Activated CD4-positive, alpha-beta T cell treated with anti-CD3 and anti-CD28 coated beads, Interleukin-2, amount 10 ng/mL, durations not matched to agents 24 days and 14 days (primary cell): ENCODE measurements at regions not wholly inside any gene's neighbourhood (a gene's known extent, or its start where the extent isn't known, plus 50 kb on each side); places are given as distances from the start of the nearest gene placed in this dataset.

ENCODE experiments used
- DNase-seq: peaks from one replicate; pipeline ENCODE4 v3.0.0; 2022
- H3K27ac Mint-ChIP-seq: one replicate; pipeline ENCODE4 v1.8.0; 2022; ENCODE audit warnings: mild to moderate bottlenecking, mixed read lengths
- H3K27me3 Mint-ChIP-seq: one replicate; pipeline ENCODE4 v1.8.0; 2022; ENCODE audit warnings: mixed read lengths
- H3K36me3 Mint-ChIP-seq: one replicate; pipeline ENCODE4 v1.8.0; 2022; ENCODE audit warnings: low read depth, mild to moderate bottlenecking, mixed read lengths
- H3K4me1 Mint-ChIP-seq: one replicate; pipeline ENCODE4 v1.8.0; 2021; ENCODE audit warnings: mixed read lengths
- H3K4me3 Mint-ChIP-seq: one replicate; pipeline ENCODE4 v1.8.0; 2022; ENCODE audit warnings: mild to moderate bottlenecking, moderate library complexity, mixed read lengths
- H3K9me3 Mint-ChIP-seq: one replicate; pipeline ENCODE4 v1.8.0; 2021; ENCODE audit warnings: mixed read lengths
- intact Hi-C: fragments of 100-400 bp; cut with micrococcal nuclease; formaldehyde crosslinking; loops from one replicate; pipeline ENCODE4 v1.15.1; 2023

DNA sequence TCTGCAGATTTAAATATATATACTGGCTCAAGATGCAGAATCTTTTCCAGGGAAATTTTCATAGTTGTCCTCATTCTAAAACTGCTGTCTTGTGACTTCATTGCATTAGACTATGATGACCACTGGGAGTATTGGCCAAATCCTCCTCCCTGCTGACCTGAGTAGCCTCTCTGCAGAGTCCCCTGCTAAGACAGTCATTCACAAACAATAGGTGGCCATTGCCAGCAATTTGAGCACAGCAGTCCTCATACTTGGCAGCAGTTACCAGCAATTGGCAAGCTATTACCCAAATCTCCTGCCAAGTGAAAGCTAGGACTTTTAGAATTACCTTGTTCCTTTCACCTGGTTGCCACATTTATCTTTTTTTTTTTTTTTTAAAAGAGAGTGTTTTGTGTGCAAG lies 325.8 kb downstream of the FAT3 start:
- Mint-ChIP-seq H3K4me1 (no peaks in the 10 kb centered on the region), H3K4me3 (no peak overlapping the region), H3K27me3 (no peaks in the 10 kb centered on the region), H3K36me3 (no peaks in the 10 kb centered on the region), H3K9me3 (no peaks in the 10 kb centered on the region), H3K27ac (no peak overlapping the region)
- intact Hi-C loops: no loop called here
- no peak for DNase-seq

DNA sequence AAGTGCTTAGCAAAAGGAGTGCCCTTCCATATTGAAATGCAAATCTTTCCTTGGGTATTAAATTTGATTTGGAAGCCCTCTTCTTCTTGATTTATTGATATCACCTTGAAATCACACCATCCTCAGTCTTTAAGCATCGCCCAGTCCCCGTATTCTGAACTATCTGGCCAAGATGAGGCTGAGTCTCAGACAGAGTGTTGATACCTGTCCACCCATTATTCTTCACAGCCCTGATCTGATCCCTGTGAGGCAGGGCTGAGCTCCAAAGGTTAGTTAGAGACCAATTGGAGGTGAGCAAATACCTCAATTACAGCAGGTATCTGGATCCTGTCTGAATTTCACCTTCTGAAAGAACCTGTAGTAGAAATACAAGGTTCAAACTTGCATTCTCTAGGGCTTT lies 326.3 kb downstream of the FAT3 start:
- no peaks in the 10 kb centered on the region for H3K4me1 Mint-ChIP-seq
- intact Hi-C loops: no loop called here
- H3K4me3 Mint-ChIP-seq: no peak overlapping the region
- H3K9me3 Mint-ChIP-seq: no peaks in the 10 kb centered on the region
- H3K27me3 Mint-ChIP-seq: no peaks in the 10 kb centered on the region
- H3K36me3 Mint-ChIP-seq: no peaks in the 10 kb centered on the region
- no peak overlapping the region for H3K27ac Mint-ChIP-seq
- DNase-seq: no peak

DNA sequence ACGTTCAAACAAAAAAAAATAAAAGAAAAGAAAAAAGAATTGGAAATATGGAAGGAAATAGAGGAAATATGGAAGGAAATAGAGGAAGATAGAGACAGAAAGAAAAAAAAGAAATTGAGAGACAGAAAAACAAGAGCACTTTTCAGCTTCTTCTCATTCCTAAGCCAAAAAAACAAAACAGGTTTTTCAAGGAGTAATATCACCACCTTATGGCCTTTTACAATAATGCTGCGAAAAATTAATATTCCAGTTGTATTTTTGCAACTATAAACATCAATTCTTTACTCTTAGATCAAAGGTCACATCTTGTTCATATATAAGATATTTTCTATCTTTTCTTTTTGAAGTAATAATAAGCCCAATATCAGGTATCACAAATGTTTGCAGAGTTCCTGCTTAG lies 328.3 kb downstream of the FAT3 start:
- intact Hi-C loops: no loop called here
- H3K36me3 Mint-ChIP-seq: no peaks in the 10 kb centered on the region

DNA sequence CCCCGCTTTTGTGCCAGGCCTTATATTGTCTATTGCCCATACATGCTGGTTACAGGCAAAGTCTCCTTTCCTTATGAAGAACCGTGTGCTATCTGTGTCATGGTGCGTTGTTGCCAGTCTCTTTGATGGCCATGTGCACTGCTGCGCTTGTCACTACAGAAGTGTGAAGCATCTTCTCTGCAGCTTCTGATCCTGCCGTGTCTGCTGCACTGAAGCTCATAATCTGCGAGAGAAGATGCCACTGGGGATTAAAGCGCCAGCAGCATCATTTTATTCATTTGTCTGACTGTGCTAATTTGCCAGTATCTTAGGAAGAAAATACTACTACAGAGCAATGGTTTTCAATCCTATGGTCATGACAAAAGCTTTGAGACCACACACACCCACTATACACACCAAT lies 330.1 kb downstream of the FAT3 start:
- DNase-seq: no peak
- Mint-ChIP-seq H3K27me3 (no peaks in the 10 kb centered on the region), H3K4me1 (no peaks in the 10 kb centered on the region), H3K9me3 (no peaks in the 10 kb centered on the region), H3K27ac (no peak overlapping the region), H3K36me3 (no peaks in the 10 kb centered on the region), H3K4me3 (no peak overlapping the region)
- intact Hi-C loops: no loop called here

More for the DNA sequence above, 328.3 kb downstream of the FAT3 start:
- H3K27me3 Mint-ChIP-seq: no peaks in the 10 kb centered on the region
- no peaks in the 10 kb centered on the region for H3K4me1 Mint-ChIP-seq
- H3K4me3 Mint-ChIP-seq: no peak overlapping the region
- no peaks in the 10 kb centered on the region for H3K9me3 Mint-ChIP-seq
- no peak overlapping the region for H3K27ac Mint-ChIP-seq
- no peak for DNase-seq

DNA sequence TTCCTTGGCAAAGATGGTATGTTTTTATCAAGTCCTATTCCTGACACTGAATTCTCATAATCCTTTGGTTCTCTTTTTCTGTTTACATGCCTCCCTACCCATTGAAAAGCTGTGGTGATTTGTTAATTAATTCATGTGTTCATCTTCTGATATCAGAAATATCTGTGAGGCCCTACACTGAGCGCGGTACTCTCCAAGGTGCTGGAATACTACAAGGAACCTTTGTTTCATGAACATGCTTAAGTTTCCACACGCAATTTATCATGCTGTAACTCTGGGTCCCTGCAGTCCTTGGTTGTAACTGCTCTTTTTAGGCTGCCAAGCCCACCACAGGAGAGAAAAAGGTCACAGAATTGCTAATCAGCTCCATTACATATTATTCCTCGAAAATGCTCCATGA lies 331.8 kb downstream of the FAT3 start:
- no peaks in the 10 kb centered on the region for H3K9me3 Mint-ChIP-seq
- DNase-seq: no peak
- no peaks in the 10 kb centered on the region for H3K4me1 Mint-ChIP-seq
- no peaks in the 10 kb centered on the region for H3K27me3 Mint-ChIP-seq
- H3K27ac Mint-ChIP-seq: no peak overlapping the region
- no peak overlapping the region for H3K4me3 Mint-ChIP-seq
- H3K36me3 Mint-ChIP-seq: no peaks in the 10 kb centered on the region
- intact Hi-C loops: no loop called here

DNA sequence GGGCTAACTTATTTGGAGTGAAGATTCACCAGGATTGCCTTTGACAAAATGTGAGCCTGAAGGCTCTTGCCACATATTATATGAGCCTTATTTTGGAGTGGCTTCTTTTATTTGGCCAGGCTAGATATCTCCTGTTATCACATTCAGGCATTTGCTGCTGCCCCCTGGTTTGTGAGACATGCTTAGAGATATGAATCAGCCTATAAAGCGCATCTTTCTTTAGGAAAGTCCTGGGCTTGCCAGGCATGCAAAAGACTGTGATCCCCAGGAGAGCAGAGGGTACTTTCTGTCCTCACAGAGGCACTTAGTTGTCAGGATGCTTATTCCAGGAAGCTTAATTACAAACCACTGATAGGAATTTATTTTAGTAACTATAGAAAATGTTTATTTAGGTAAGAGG lies 333.3 kb downstream of the FAT3 start:
- H3K36me3 Mint-ChIP-seq: no peaks in the 10 kb centered on the region
- no peak overlapping the region for H3K4me3 Mint-ChIP-seq
- H3K27me3 Mint-ChIP-seq: no peaks in the 10 kb centered on the region
- intact Hi-C loops: no loop called here
- no peaks in the 10 kb centered on the region for H3K9me3 Mint-ChIP-seq
- no peak for DNase-seq
- H3K27ac Mint-ChIP-seq: no peak overlapping the region
- no peaks in the 10 kb centered on the region for H3K4me1 Mint-ChIP-seq

DNA sequence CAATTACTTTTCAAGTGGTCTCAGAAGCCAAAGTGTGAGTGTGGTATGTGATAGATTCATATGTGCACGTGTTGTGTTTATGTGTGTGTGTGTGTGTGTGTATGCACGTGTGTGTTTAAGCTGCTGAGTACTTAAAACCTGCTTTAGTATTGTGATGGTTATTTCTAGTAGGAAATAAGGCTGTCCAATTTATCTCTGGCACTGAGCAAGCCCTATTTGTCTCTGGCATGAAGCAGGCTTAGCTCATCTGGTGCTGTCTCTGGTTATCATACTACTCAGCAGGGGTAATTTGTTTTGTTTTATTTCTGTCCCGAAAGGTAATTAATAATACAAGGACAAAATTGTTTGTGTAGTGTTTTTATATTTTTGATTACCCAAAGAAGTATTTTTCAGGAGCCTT lies 333.7 kb downstream of the FAT3 start:
- intact Hi-C loops: no loop called here
- no peaks in the 10 kb centered on the region for H3K27me3 Mint-ChIP-seq
- no peak overlapping the region for H3K27ac Mint-ChIP-seq
- no peaks in the 10 kb centered on the region for H3K4me1 Mint-ChIP-seq
- DNase-seq: no peak
- H3K9me3 Mint-ChIP-seq: no peaks in the 10 kb centered on the region
- no peaks in the 10 kb centered on the region for H3K36me3 Mint-ChIP-seq
- H3K4me3 Mint-ChIP-seq: no peak overlapping the region

DNA sequence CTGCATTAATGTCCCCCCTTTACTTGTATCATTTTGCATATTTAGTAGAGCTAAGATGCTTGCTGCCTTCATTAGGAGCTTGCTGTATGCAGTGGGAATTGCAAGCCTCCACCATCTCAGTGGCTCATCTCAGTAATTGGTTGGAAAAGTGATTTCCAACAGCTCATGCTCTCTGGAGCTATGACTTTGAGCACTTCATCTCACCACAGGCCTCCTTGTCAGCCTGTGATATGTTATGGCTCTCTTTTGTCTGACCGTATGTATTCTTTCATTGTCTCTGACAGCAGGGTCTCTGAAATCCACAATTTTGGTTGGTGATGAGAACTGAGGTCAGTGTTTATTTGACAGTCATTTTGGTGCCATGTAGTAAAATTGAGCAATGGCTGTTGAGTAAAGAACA lies 345.1 kb downstream of the FAT3 start:
- Mint-ChIP-seq H3K4me3 (no peak overlapping the region), H3K27ac (no peak overlapping the region), H3K27me3 (no peaks in the 10 kb centered on the region), H3K36me3 (no peaks in the 10 kb centered on the region), H3K9me3 (no peaks in the 10 kb centered on the region), H3K4me1 (no peaks in the 10 kb centered on the region)
- intact Hi-C loops: no loop called here
- no peak for DNase-seq

DNA sequence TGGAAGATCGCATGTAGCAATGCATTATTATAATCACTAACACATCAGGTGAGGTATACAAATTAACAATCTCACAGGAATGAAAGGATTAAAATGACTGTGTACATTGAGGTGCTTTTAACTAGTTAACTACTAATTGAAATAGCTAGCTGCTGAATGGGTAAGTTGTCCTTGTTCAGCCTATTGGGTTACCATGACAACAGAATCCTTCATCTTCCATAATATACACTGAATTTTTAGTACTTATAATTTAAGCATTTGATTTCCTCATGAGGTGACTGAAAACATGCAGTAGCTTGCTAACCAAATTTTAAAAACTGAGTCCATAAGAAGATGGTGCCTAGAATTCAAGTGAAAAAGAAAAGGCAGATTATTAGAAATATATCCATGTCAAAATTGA lies 347.9 kb downstream of the FAT3 start:
- no peaks in the 10 kb centered on the region for H3K27me3 Mint-ChIP-seq
- no peak overlapping the region for H3K4me3 Mint-ChIP-seq

DNA sequence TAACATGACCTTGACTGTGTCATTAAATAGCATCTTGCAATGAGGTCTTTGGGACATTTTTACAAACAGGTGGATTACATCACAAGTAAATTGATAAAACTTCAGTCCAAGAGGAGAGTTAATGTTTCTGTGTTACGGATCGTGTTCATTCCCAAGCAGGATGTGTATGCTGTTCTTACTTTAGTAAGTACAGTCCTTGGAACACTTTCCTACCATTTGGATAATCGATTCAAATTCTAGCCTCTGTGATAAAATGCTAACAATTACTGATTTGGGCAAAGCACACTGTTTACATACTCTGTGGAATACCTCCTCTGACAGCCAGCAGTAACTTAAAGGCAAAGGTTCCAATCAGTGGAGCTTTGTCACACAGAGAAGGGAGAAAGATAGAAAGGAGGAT lies 351.7 kb downstream of the FAT3 start:
- intact Hi-C loops: no loop called here
- Mint-ChIP-seq H3K27ac (no peak overlapping the region), H3K4me3 (no peak overlapping the region), H3K36me3 (no peaks in the 10 kb centered on the region), H3K9me3 (no peaks in the 10 kb centered on the region), H3K4me1 (no peaks in the 10 kb centered on the region), H3K27me3 (no peaks in the 10 kb centered on the region)
- DNase-seq: no peak

More for the DNA sequence above, 347.9 kb downstream of the FAT3 start:
- Mint-ChIP-seq H3K9me3 (no peaks in the 10 kb centered on the region), H3K4me1 (no peaks in the 10 kb centered on the region), H3K27ac (no peak overlapping the region), H3K36me3 (no peaks in the 10 kb centered on the region)
- intact Hi-C loops: no loop called here
- no peak for DNase-seq

DNA sequence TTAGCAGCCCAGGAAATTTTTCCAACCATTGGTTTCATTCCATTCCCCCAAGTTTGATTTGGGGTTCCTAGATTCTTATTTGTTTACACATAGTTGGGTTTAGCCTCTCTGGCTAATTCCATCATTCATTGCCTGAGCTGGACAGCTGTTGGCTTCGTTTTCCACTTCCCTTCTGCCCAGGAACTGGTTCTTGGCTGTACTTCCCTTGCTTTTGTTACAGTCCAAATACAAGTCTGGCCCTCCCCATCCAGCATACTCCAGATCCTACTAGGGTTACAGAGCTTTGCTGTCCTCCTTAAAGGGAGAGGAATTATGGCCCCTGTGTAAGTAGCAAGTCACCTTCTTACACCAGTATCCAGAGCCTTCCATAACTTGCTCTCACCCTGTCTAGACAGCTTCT lies 356.3 kb downstream of the FAT3 start:
- Mint-ChIP-seq H3K27me3 (no peaks in the 10 kb centered on the region), H3K27ac (no peak overlapping the region), H3K9me3 (no peaks in the 10 kb centered on the region), H3K36me3 (no peaks in the 10 kb centered on the region), H3K4me3 (no peak overlapping the region), H3K4me1 (no peaks in the 10 kb centered on the region)
- DNase-seq: no peak
- intact Hi-C loops: no loop called here

DNA sequence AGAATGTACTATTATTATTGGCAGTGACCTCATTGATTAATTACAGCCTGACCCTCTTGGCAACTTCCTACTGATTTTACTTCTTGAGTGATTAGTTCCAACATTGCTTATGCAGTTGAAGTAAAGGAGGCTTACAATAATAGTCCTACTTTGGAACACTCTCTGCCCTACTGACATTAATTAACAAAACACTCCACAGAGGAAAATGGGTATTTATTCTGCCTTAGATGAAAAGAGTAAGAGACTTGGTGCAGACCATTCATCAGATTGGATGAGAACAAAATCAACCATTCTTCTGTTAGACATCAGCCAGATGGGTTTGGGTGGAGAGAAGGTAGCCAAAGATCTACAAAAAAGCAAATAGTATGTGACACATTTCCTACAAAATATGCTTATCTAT lies 363.8 kb downstream of the FAT3 start:
- Mint-ChIP-seq H3K27ac (no peak overlapping the region), H3K4me1 (no peaks in the 10 kb centered on the region), H3K27me3 (no peaks in the 10 kb centered on the region), H3K4me3 (no peak overlapping the region), H3K9me3 (no peaks in the 10 kb centered on the region), H3K36me3 (no peaks in the 10 kb centered on the region)
- intact Hi-C loops: no loop called here
- DNase-seq: no peak

DNA sequence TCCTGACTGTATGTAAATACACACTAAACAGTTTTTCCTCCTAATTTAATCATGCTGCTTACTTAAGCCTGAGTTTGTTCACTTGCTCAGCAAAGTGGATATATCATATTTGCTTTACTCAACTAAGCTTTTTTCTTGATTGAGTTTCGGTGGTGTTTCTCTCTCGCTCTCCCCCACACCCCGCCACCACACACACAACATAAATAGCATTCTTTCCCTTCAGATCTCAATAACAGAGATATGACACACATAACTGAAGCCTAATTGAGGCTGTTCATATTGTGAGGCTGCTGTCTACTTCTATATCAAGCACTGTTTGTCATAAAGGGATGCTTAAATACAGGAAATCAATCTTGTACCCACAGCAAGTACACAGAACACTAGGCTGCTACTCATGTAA lies 364.9 kb downstream of the FAT3 start:
- no peaks in the 10 kb centered on the region for H3K4me1 Mint-ChIP-seq
- H3K9me3 Mint-ChIP-seq: no peaks in the 10 kb centered on the region
- no peak for DNase-seq
- no peak overlapping the region for H3K27ac Mint-ChIP-seq
- no peak overlapping the region for H3K4me3 Mint-ChIP-seq
- intact Hi-C loops: no loop called here
- H3K36me3 Mint-ChIP-seq: no peaks in the 10 kb centered on the region
- no peaks in the 10 kb centered on the region for H3K27me3 Mint-ChIP-seq

DNA sequence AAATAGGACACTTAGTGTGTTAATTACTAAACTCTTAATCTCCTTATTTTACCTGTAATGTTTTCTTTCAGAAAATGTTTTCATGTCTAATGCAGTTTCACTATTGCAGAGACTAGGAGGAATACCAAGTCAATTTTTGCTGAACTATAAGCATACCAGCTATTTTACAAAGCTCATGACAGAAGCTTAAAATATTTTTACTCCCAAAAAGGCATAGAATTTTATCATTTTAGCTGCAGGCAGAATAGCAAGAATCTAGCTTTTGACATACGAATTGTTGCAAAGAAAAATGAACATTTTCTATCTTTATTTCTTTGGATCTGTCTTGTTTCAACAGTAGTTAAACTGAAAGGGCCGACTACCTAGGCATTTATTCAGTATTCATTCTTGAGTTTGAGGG lies 366.9 kb downstream of the FAT3 start:
- Mint-ChIP-seq H3K4me1 (no peaks in the 10 kb centered on the region), H3K36me3 (no peaks in the 10 kb centered on the region), H3K27me3 (no peaks in the 10 kb centered on the region), H3K9me3 (no peaks in the 10 kb centered on the region), H3K27ac (no peak overlapping the region), H3K4me3 (no peak overlapping the region)
- intact Hi-C loops: no loop called here
- DNase-seq: no peak

DNA sequence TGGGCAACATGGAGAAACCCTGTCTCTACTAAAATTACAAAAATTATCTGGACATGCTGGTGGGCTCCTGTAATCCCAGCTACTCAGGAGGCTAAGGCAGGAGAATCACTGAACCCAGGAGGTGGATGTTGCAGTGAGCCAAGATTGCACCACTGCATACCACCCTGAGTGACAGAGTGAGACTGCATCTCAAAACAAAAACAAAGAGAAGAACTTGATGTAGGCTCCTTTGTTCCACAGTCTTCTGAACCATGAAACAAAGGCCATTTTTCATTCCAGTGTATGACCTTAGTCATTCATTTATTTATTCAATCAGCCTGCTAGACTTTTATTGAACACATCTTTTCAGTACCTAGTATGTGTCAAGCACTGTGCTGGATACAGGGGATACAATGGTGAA lies 369.6 kb downstream of the FAT3 start:
- intact Hi-C loops: no loop called here
- Mint-ChIP-seq H3K27me3 (no peaks in the 10 kb centered on the region), H3K4me3 (no peak overlapping the region), H3K4me1 (no peaks in the 10 kb centered on the region), H3K36me3 (no peaks in the 10 kb centered on the region), H3K9me3 (peaks cover 4% of the 10 kb centered on the region), H3K27ac (no peak overlapping the region)
- DNase-seq: no peak

DNA sequence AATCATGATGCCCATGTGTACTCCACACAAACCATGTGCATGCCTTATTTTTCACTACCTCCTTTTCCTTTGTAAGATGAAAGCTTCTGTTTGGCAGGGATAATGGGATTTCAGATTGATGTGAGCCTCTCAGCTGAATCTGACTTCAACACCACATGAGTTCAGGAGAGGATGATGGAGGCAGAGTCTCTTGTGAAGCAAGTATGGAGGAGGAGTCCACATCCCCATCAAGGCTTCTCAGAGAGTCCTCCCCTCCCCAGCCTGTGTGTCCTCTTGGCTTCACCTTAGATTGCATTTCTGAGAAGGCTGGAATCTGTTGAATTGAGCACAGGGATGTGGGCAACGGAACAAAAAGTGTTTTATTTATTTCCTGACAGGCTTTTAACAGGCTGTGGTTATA lies 370.4 kb downstream of the FAT3 start:
- Mint-ChIP-seq H3K36me3 (no peaks in the 10 kb centered on the region), H3K9me3 (peaks cover 5% of the 10 kb centered on the region), H3K4me3 (no peak overlapping the region), H3K27me3 (no peaks in the 10 kb centered on the region), H3K4me1 (no peaks in the 10 kb centered on the region), H3K27ac (no peak overlapping the region)
- intact Hi-C loops: no loop called here
- DNase-seq: no peak
